ENCODE measurements at regions not wholly inside any gene's neighbourhood (a gene's known extent, or its start where the extent isn't known, plus 50 kb on each side); places are given as distances from the start of the nearest gene placed in this dataset.

GRCh38 chr2:44877417-44877816 is 64.1 kb upstream of the SIX3 start:
- Histone ChIP-seq H3K9me3 (ENCODE audit: control insufficient read depth in 4 of 4, low read length in 3 of 4) (peaks cover 0 to 5% (median under 1%) of the 10 kb centered on the region in 4 donors), H3K9ac (ENCODE audit: low read depth in 1 of 2, low read length in 2 of 2) (no peak overlapping the region), H3K4me1 (ENCODE audit: control insufficient read depth in 4 of 4, insufficient read depth in 4 of 4, low read length in 3 of 4) (no peaks in the 10 kb centered on the region), H3K4me3 (ENCODE audit: low read depth in 1 of 3, low read length in 3 of 3) (no peak overlapping the region), H3K27ac (ENCODE audit: low read depth in 1 of 2, low read length in 2 of 2) (no peak overlapping the region), H3K27me3 (ENCODE audit: control insufficient read depth in 4 of 4, insufficient read depth in 4 of 4, low read length in 3 of 4) (peaks cover 0 to 8% (median 3%) of the 10 kb centered on the region in 4 donors), H3K36me3 (ENCODE audit: control insufficient read depth in 4 of 4, insufficient read depth in 3 of 4, low read depth in 1 of 4, low read length in 3 of 4) (no peaks in the 10 kb centered on the region)
- no peak for DNase-seq (ENCODE audit: low spot score)
- no peak for TF ChIP-seq CTCF (IDR thresholded peaks at IDR 0.05; ENCODE audit: low read depth, low read length, missing input control)
- TF ChIP-seq SP1 (IDR thresholded peaks at IDR 0.05) = no peak
- no peak for TF ChIP-seq FOXA1 (IDR thresholded peaks at IDR 0.05)
- no peak for TF ChIP-seq HNF4G (IDR thresholded peaks at IDR 0.05)
- TF ChIP-seq JUND (IDR thresholded peaks at IDR 0.05) = no peak
- no peak for TF ChIP-seq ZBTB33 (IDR thresholded peaks at IDR 0.05)
- TF ChIP-seq RXRA (IDR thresholded peaks at IDR 0.05) = no peak
- TF ChIP-seq RAD21 (IDR thresholded peaks at IDR 0.05) = no peak
- no peak for TF ChIP-seq REST (IDR thresholded peaks at IDR 0.05)
- no peak for TF ChIP-seq GABPA (IDR thresholded peaks at IDR 0.05 in 1 of 2, conservative IDR thresholded peaks at IDR 0.05 in 1 of 2)
- TF ChIP-seq HNF4A (conservative IDR thresholded peaks at IDR 0.05) = no peak
- no peak for TF ChIP-seq YY1 (IDR thresholded peaks at IDR 0.05)
- no peak for TF ChIP-seq FOXA2 (IDR thresholded peaks at IDR 0.05)
- TF ChIP-seq ATF3 (IDR thresholded peaks at IDR 0.05) = no peak
- no peak for TF ChIP-seq NR2F2 (IDR thresholded peaks at IDR 0.05)
- TF ChIP-seq EGR1 (IDR thresholded peaks at IDR 0.05; ENCODE audit: low read depth in 2 of 2) = no peak
- no peak for TF ChIP-seq TAF1 (conservative IDR thresholded peaks at IDR 0.05)
- WGBS = 80% methylated on average over 7 of the region's 7 CpGs
